GM18519 (cell line): ENCODE measurements at regions not wholly inside any gene's neighbourhood (a gene's known extent, or its start where the extent isn't known, plus 50 kb on each side); places are given as distances from the start of the nearest gene placed in this dataset.
"Not testable (repeated sequence)": the region's sequence is repeated elsewhere in the genome, so short reads cannot be mapped to it uniquely, and the experiment has no call there.

Experiments
- ATAC-seq: cut with Tn5 transposase; IDR thresholded peaks from one replicate; pipeline ENCODE4 v1.9.1; 2021; ENCODE audit warnings: mild to moderate bottlenecking, moderate library complexity; ENCODE audit not compliant: unreplicated experiment, low FRiP score

GRCh38 chr2:9707611-9708160 lies 76.9 kb upstream of the YWHAQ start:
- ATAC-seq: no peak

- no peak for ATAC-seq
Observed at GRCh38 chr2:9708683-9709538, 78.1 kb upstream of the YWHAQ start.

- ATAC-seq: no peak
Observed at GRCh38 chr2:9709539-9710285, 78.9 kb upstream of the YWHAQ start.

- no peak for ATAC-seq
Observed at GRCh38 chr2:9710311-9710710, 79.5 kb upstream of the YWHAQ start.

GRCh38 chr2:9712263-9712662 lies 81.5 kb upstream of the YWHAQ start:
- no peak for ATAC-seq

GRCh38 chr2:9714630-9715214 lies 83.9 kb upstream of the YWHAQ start:
- no peak for ATAC-seq

- ATAC-seq: no peak
Observed at GRCh38 chr2:9715238-9715637, 84.4 kb upstream of the YWHAQ start.

GRCh38 chr2:9717886-9718451 lies 87.2 kb upstream of the YWHAQ start:
- ATAC-seq: no peak

- ATAC-seq: no peak
Observed at GRCh38 chr2:9720352-9721093, 89.7 kb upstream of the YWHAQ start.

GRCh38 chr2:9721344-9721743 lies 90.5 kb upstream of the YWHAQ start:
- no peak for ATAC-seq

GRCh38 chr2:9722451-9722850 lies 91.7 kb upstream of the YWHAQ start:
- no peak for ATAC-seq

GRCh38 chr2:9724565-9724964 lies 93.8 kb upstream of the YWHAQ start:
- ATAC-seq: no peak

- ATAC-seq: no peak
Observed at GRCh38 chr2:9725106-9725505, 94.3 kb upstream of the YWHAQ start.

GRCh38 chr2:9726016-9726415 lies 95.2 kb upstream of the YWHAQ start:
- not testable (repeated sequence) for ATAC-seq

- ATAC-seq: not testable (repeated sequence)
Observed at GRCh38 chr2:9730523-9730922, 99.7 kb upstream of the YWHAQ start.

- ATAC-seq: no peak
Observed at GRCh38 chr2:9732824-9733223, 102.0 kb upstream of the YWHAQ start.

GRCh38 chr2:9734308-9734707 lies 103.5 kb upstream of the YWHAQ start:
- no peak for ATAC-seq

- ATAC-seq: no peak
Observed at GRCh38 chr2:9735335-9735734, 104.5 kb upstream of the YWHAQ start.

GRCh38 chr2:9736021-9736420 lies 105.2 kb upstream of the YWHAQ start:
- ATAC-seq: no peak
